ENCODE measurements at regions not wholly inside any gene's neighbourhood (a gene's known extent, or its start where the extent isn't known, plus 50 kb on each side); places are given as distances from the start of the nearest gene placed in this dataset.

DNA sequence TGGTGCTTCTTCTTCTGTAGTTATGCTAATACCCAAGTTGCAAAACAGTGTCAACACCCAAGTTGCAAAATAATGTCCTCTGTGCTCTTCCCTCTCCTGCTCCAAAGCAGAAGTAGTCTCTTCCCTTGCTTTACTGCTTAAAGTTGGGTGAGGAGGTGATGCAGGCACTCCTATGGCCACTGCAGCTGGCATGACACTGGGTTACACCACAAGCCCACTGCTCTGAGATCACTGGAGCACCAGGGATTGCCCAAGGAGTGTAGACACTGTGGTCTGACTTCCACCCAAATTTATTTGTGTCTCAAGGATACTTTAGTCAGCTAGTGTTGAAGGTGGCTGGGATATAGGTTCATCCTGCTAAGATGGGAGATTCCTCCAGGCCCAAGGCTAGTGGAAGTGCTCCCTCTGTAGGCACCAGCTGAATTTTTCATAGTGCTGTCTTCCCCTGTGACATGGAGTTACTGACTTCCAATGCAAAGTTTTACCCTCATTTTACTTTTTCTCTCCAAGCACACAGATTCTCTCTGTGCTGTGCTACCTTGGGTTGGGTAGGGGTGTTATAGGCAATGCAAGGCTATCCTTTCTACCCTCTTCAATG lies 196.2 kb upstream of the TENT5D start:
- no peaks in the 10 kb centered on the region for H3K36me3 ChIP-seq (ENCODE audit: insufficient read depth, low read length)
- ChIA-PET CTCF (no interaction called here), POLR2A (no interaction called here)
- TF ChIP-seq, protein P1, sequence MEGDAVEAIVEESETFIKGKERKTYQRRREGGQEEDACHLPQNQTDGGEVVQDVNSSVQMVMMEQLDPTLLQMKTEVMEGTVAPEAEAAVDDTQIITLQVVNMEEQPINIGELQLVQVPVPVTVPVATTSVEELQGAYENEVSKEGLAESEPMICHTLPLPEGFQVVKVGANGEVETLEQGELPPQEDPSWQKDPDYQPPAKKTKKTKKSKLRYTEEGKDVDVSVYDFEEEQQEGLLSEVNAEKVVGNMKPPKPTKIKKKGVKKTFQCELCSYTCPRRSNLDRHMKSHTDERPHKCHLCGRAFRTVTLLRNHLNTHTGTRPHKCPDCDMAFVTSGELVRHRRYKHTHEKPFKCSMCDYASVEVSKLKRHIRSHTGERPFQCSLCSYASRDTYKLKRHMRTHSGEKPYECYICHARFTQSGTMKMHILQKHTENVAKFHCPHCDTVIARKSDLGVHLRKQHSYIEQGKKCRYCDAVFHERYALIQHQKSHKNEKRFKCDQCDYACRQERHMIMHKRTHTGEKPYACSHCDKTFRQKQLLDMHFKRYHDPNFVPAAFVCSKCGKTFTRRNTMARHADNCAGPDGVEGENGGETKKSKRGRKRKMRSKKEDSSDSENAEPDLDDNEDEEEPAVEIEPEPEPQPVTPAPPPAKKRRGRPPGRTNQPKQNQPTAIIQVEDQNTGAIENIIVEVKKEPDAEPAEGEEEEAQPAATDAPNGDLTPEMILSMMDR (IDR thresholded peaks at IDR 0.05), result no peak
- Mint-ChIP-seq H3K27ac (no peak overlapping the region), H3K4me3 (no peak overlapping the region), H3K9me3 (peaks cover 2% of the 10 kb centered on the region), H3K36me3 (ENCODE audit: low read depth) (no peaks in the 10 kb centered on the region), H3K27me3 (no peaks in the 10 kb centered on the region), H3K4me1 (ENCODE audit: low read depth) (no peaks in the 10 kb centered on the region)
- no peak overlapping the region for H3K4me3 ChIP-seq (ENCODE audit: low read length)
- H3K9me3 ChIP-seq (ENCODE audit: control insufficient read depth in 1 of 2, insufficient read depth in 1 of 2, low read length in 2 of 2), result peaks cover 0 to 3% of the 10 kb centered on the region in 2 experiments
- DNase-seq (peak in 2 of 14 experiments; percentile 5 to 20), ATAC-seq (ENCODE audit: poor library complexity) (no peak)
- no peaks in the 10 kb centered on the region for H3K27me3 ChIP-seq (ENCODE audit: control insufficient read depth in 1 of 2, insufficient read depth in 2 of 2, low read length in 2 of 2)
- intact Hi-C loops (cut with DNase I, micrococcal nuclease), result no loop called here
- no peak overlapping the region for H3K27ac ChIP-seq (ENCODE audit: low read depth in 1 of 2, low read length in 2 of 2)
- no peaks in the 10 kb centered on the region for H3K4me1 ChIP-seq (ENCODE audit: insufficient read depth, low read length)

DNA sequence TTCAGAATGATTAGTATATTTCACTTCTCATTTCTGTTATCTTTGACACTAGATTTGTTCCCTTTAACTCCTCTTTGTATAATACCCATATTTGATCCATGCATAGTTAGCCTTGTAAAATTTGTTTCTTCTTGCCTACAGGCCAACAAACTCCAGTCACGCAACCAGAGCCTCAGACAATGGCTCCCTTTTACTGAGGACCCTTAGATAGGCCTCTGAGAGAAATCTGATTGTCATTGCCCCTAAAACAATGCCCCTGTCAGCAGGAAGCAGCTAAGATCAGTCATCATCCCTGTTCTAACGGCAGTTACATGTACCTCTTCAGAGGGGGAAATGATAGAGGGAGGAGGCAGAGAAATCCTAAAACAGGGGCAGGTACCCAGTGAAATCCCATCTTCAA lies 190.6 kb upstream of the TENT5D start:
- CTCF ChIA-PET, result no interaction called here
- DNase-seq (no peak), ATAC-seq (ENCODE audit: poor library complexity) (no peak)
- Histone ChIP-seq H3K9me3 (ENCODE audit: control insufficient read depth in 1 of 2, insufficient read depth in 1 of 2, low read length in 2 of 2) (no peaks in the 10 kb centered on the region), H3K27me3 (ENCODE audit: control insufficient read depth in 1 of 2, insufficient read depth in 2 of 2, low read length in 2 of 2) (no peaks in the 10 kb centered on the region), H3K4me1 (ENCODE audit: insufficient read depth, low read length) (no peaks in the 10 kb centered on the region), H3K27ac (ENCODE audit: low read depth in 1 of 2, low read length in 2 of 2) (no peak overlapping the region), H3K36me3 (ENCODE audit: insufficient read depth, low read length) (no peaks in the 10 kb centered on the region), H3K4me3 (ENCODE audit: low read length) (no peak overlapping the region)
- POLR2A ChIA-PET, result no interaction called here
- intact Hi-C loops (cut with DNase I, micrococcal nuclease), result no loop called here
- no peaks in the 10 kb centered on the region for H3K4me1 Mint-ChIP-seq (ENCODE audit: low read depth)
- H3K4me3 Mint-ChIP-seq, result no peak overlapping the region
- TF ChIP-seq, protein P1 (IDR thresholded peaks at IDR 0.05), result no peak
- no peak overlapping the region for H3K27ac Mint-ChIP-seq
- peaks cover 2% of the 10 kb centered on the region for H3K9me3 Mint-ChIP-seq
- no peaks in the 10 kb centered on the region for H3K36me3 Mint-ChIP-seq (ENCODE audit: low read depth)
- no peaks in the 10 kb centered on the region for H3K27me3 Mint-ChIP-seq

DNA sequence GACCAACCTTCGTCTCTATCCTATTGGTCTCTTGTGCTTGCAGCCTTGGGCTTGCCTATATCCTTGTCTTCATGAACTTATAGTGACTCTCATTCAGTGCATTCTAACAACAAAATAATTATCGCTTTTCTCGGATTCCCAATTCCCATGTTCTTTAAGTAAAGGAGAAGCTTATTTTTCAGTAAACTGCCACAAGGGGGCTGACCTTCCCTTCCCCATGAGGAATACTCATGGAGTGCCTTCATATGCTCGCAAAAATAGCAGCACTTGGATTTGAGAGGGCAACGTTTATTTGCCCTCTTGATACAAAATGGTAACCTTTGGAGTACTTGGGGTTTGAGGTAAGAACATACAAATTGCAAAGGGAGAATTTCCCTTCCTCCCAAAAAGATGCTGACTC lies 183.2 kb upstream of the TENT5D start:
- DNase-seq (no peak), ATAC-seq (ENCODE audit: poor library complexity) (no peak)
- TF ChIP-seq, protein P1 (IDR thresholded peaks at IDR 0.05), result no peak
- Mint-ChIP-seq H3K27ac (no peak overlapping the region), H3K4me1 (ENCODE audit: low read depth) (no peaks in the 10 kb centered on the region), H3K4me3 (no peak overlapping the region), H3K36me3 (ENCODE audit: low read depth) (no peaks in the 10 kb centered on the region), H3K9me3 (no peaks in the 10 kb centered on the region), H3K27me3 (no peaks in the 10 kb centered on the region)
- no peak overlapping the region for H3K4me3 ChIP-seq (ENCODE audit: low read length)
- no peaks in the 10 kb centered on the region for H3K9me3 ChIP-seq (ENCODE audit: control insufficient read depth in 1 of 2, insufficient read depth in 1 of 2, low read length in 2 of 2)
- H3K4me1 ChIP-seq (ENCODE audit: insufficient read depth, low read length), result no peaks in the 10 kb centered on the region
- H3K27me3 ChIP-seq (ENCODE audit: control insufficient read depth in 1 of 2, insufficient read depth in 2 of 2, low read length in 2 of 2), result no peaks in the 10 kb centered on the region
- ChIA-PET POLR2A (no interaction called here), CTCF (no interaction called here)
- H3K27ac ChIP-seq (ENCODE audit: low read depth in 1 of 2, low read length in 2 of 2), result no peak overlapping the region
- intact Hi-C loops (cut with DNase I, micrococcal nuclease), result no loop called here
- H3K36me3 ChIP-seq (ENCODE audit: insufficient read depth, low read length), result no peaks in the 10 kb centered on the region
